T-cell (primary cell): ENCODE measurements at regions not wholly inside any gene's neighbourhood (a gene's known extent, or its start where the extent isn't known, plus 50 kb on each side); places are given as distances from the start of the nearest gene placed in this dataset.

Experiments used
- ATAC-seq, 4 experiments: fragments of 200-7000 bp in 3 of 4; fragments of 150-1000 bp in 1 of 4; cut with Tn5 transposase; replicated peaks in 1 of 4; 1 replicate in 3 of 4; 2 replicates in 1 of 4; pipeline ENCODE4 v1.10.0; 2021; ENCODE audit warnings: moderate library complexity in 3 of 4, mild to moderate bottlenecking in 2 of 4, moderate number of reproducible peaks in 1 of 4
- CTCF ChIA-PET, 2 donors: fragments of 300-600 bp; sonication (Branson Sonifier 250); formaldehyde crosslinking; loops; one replicate each; lab custom pipeline; 2022; ENCODE audit warnings: antibody characterized with exemption in 2 of 2; lab: Charles Lee
- POLR2A ChIA-PET, 2 donors: fragments of 300-600 bp; sonication (Branson Sonifier 250); formaldehyde crosslinking; loops; one replicate each; lab custom pipeline; 2022; ENCODE audit warnings: antibody characterized with exemption in 2 of 2; lab: Charles Lee
- DNase-seq, 35 experiments: peaks; one replicate each; pipeline versions ENCODE4 v3.0.0 to v3.0.0-alpha.2; 2013 to 2023
- H3K27ac ChIP-seq: one replicate; pipeline ENCODE4 v1.5.1; 2013; ENCODE audit warnings: low read length
- H3K27me3 ChIP-seq, 2 experiments: replicated peaks in 1 of 2; 1 replicate in 1 of 2; 2 replicates in 1 of 2; pipeline versions ENCODE4 v1.6.1 to v1.7.0; 2013; ENCODE audit warnings: low read length in 1 of 2, mixed read lengths in 1 of 2; ENCODE audit not compliant: control insufficient read depth in 2 of 2, insufficient read depth in 2 of 2; ENCODE audit errors: extremely low read depth in 1 of 2
- H3K36me3 ChIP-seq, 2 donors: 1 replicate in 1 of 2; 2 replicates in 1 of 2; pipeline versions ENCODE4 v1.6.1 to v1.7.0; 2013; ENCODE audit warnings: low read length in 1 of 2; ENCODE audit not compliant: control insufficient read depth in 2 of 2, insufficient read depth in 1 of 2; ENCODE audit errors: extremely low read depth in 1 of 2
- H3K4me1 ChIP-seq, 2 experiments: 1 replicate in 1 of 2; 2 replicates in 1 of 2; pipeline versions ENCODE4 v1.6.1 to v1.7.0; 2013; ENCODE audit warnings: low read length in 2 of 2, mixed read lengths in 1 of 2; ENCODE audit not compliant: insufficient read depth in 2 of 2, control insufficient read depth in 1 of 2; ENCODE audit errors: extremely low read depth in 1 of 2
- H3K4me3 ChIP-seq, 2 donors: 1 replicate in 1 of 2; 2 replicates in 1 of 2; pipeline versions ENCODE4 v1.5.1 to v1.7.0; 2013; ENCODE audit warnings: mild to moderate bottlenecking in 2 of 2, low read length in 1 of 2, moderate library complexity in 1 of 2; ENCODE audit not compliant: control insufficient read depth in 1 of 2; ENCODE audit errors: extremely low read depth in 1 of 2
- H3K9me3 ChIP-seq: 2 replicates; pipeline ENCODE4 v1.7.0; 2013
- H3K27ac Mint-ChIP-seq, 2 donors: one replicate each; pipeline ENCODE4 v1.8.0; 2020 to 2021; ENCODE audit warnings: mild to moderate bottlenecking in 2 of 2, mixed read lengths in 2 of 2
- H3K27me3 Mint-ChIP-seq, 2 donors: one replicate each; pipeline ENCODE4 v1.8.0; 2021 to 2022; ENCODE audit warnings: mixed read lengths in 2 of 2
- H3K36me3 Mint-ChIP-seq: one replicate; pipeline ENCODE4 v1.8.0; 2021; ENCODE audit warnings: mixed read lengths
- H3K4me1 Mint-ChIP-seq, 3 donors: one replicate each; pipeline ENCODE4 v1.8.0; 2020 to 2022; ENCODE audit warnings: mixed read lengths in 3 of 3, mild to moderate bottlenecking in 1 of 3
- H3K4me3 Mint-ChIP-seq, 3 donors: one replicate each; pipeline ENCODE4 v1.8.0; 2020 to 2022; ENCODE audit warnings: mild to moderate bottlenecking in 3 of 3, mixed read lengths in 3 of 3, moderate library complexity in 3 of 3
- H3K9me3 Mint-ChIP-seq, 3 donors: one replicate each; pipeline ENCODE4 v1.8.0; 2020 to 2022; ENCODE audit warnings: mixed read lengths in 3 of 3
- WGBS: methylation state at CpG from one replicate; pipeline ENCODE4 v1.1.5; 2013; ENCODE audit warnings: missing lambda C conversion rate; ENCODE audit not compliant: insufficient coverage; 5-methylcytosine and 5-hydroxymethylcytosine counted together

DNA sequence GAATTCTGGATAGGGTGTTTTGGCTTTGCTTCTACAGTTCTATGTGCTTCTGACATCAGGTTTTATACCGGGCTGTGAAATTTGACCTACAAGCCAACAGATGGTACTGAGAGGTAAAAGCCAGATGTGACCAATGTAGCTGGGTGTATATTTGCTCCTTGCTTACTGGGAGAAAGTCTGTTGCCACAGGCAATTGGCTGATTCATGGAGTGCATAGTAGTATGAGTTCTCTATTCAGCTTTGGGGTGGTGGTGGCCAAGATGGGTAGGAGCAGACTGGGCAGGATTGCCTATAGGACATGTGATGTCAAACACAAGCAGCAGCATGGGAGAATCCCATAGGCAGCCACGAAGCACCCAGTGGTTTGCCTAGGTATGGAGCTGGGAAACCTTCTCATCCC, 1827.0 kb downstream of the C4orf33 start:
- H3K4me3 Mint-ChIP-seq: no peak overlapping the region
- H3K27ac ChIP-seq: no peak overlapping the region
- H3K27ac Mint-ChIP-seq: no peak overlapping the region
- H3K36me3 ChIP-seq: no peaks in the 10 kb centered on the region
- H3K27me3 Mint-ChIP-seq: no peaks in the 10 kb centered on the region
- 90% methylated on average over 1 of the region's 2 CpGs for WGBS
- H3K9me3 ChIP-seq: no peaks in the 10 kb centered on the region
- H3K4me1 Mint-ChIP-seq: no peaks in the 10 kb centered on the region
- POLR2A ChIA-PET: no interaction called here
- H3K4me1 ChIP-seq: no peaks in the 10 kb centered on the region
- CTCF ChIA-PET: no interaction called here
- H3K9me3 Mint-ChIP-seq: peaks cover 13 to 34% (median 18%) of the 10 kb centered on the region in 3 donors
- no peaks in the 10 kb centered on the region for H3K36me3 Mint-ChIP-seq
- H3K4me3 ChIP-seq: no peak overlapping the region
- DNase-seq (no peak), ATAC-seq (no peak)
- no peaks in the 10 kb centered on the region for H3K27me3 ChIP-seq

- no CpG with 5 or more reads among the region's 1 CpG for WGBS
- Mint-ChIP-seq H3K4me1 (no peaks in the 10 kb centered on the region), H3K27me3 (no peaks in the 10 kb centered on the region), H3K36me3 (no peaks in the 10 kb centered on the region), H3K27ac (no peak overlapping the region), H3K9me3 (peaks cover 0 to 8% (median 0%) of the 10 kb centered on the region in 3 donors), H3K4me3 (no peak overlapping the region)
- Histone ChIP-seq H3K27ac (no peak overlapping the region), H3K9me3 (no peaks in the 10 kb centered on the region), H3K36me3 (no peaks in the 10 kb centered on the region), H3K27me3 (no peaks in the 10 kb centered on the region), H3K4me1 (no peaks in the 10 kb centered on the region), H3K4me3 (no peak overlapping the region)
- no peak for DNase-seq
- CTCF ChIA-PET: no interaction called here
- POLR2A ChIA-PET: no interaction called here
- ATAC-seq: no peak
These were observed 1859.6 kb downstream of the C4orf33 start for GRCh38 chr4:130955520-130955919.

GRCh38 chr4:130985371-130985770, 1889.4 kb downstream of the C4orf33 start:
- peaks cover 4 to 12% (median 4%) of the 10 kb centered on the region in 3 donors for H3K9me3 Mint-ChIP-seq
- WGBS: no CpG with 5 or more reads among the region's 4 CpGs

DNA sequence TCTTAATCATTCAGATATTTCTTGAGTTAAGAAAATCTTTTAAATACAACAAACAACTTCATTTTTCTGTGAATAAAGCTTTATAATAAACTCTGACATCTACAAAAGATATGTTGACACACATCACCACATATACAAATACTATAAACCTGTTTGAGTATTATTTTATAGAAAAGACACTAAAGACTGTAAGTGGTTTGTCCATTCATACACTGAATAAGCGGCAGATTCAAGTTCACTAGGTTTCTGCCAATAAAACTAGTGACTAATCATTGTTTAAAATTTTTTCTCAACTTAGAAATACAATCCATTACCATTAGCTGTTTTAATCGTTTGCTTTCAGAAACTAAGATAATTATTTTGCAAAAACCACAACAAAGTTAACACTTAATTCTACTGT, 1900.0 kb downstream of the C4orf33 start:
- H3K36me3 ChIP-seq: no peaks in the 10 kb centered on the region
- CTCF ChIA-PET: no interaction called here
- Mint-ChIP-seq H3K4me3 (no peak overlapping the region), H3K27ac (no peak overlapping the region), H3K9me3 (peaks cover 4 to 10% (median 7%) of the 10 kb centered on the region in 3 donors), H3K27me3 (no peaks in the 10 kb centered on the region), H3K4me1 (no peaks in the 10 kb centered on the region), H3K36me3 (no peaks in the 10 kb centered on the region)
- DNase-seq: no peak
- H3K27me3 ChIP-seq: no peaks in the 10 kb centered on the region
- H3K4me1 ChIP-seq: no peaks in the 10 kb centered on the region
- no peak overlapping the region for H3K4me3 ChIP-seq
- POLR2A ChIA-PET: no interaction called here
- no peaks in the 10 kb centered on the region for H3K9me3 ChIP-seq
- no peak for ATAC-seq
- no peak overlapping the region for H3K27ac ChIP-seq
- no CpG with 5 or more reads among the region's 2 CpGs for WGBS

More at GRCh38 chr4:130985371-130985770, 1889.4 kb downstream of the C4orf33 start:
- no peak overlapping the region for H3K4me3 ChIP-seq
- DNase-seq: no peak
- H3K4me1 ChIP-seq: no peaks in the 10 kb centered on the region
- Mint-ChIP-seq H3K36me3 (no peaks in the 10 kb centered on the region), H3K27me3 (no peaks in the 10 kb centered on the region), H3K27ac (no peak overlapping the region), H3K4me1 (no peaks in the 10 kb centered on the region), H3K4me3 (no peak overlapping the region)
- H3K36me3 ChIP-seq: no peaks in the 10 kb centered on the region
- no peak overlapping the region for H3K27ac ChIP-seq
- ChIA-PET CTCF (no interaction called here), POLR2A (no interaction called here)
- ATAC-seq: no peak
- no peaks in the 10 kb centered on the region for H3K9me3 ChIP-seq
- no peaks in the 10 kb centered on the region for H3K27me3 ChIP-seq

DNA sequence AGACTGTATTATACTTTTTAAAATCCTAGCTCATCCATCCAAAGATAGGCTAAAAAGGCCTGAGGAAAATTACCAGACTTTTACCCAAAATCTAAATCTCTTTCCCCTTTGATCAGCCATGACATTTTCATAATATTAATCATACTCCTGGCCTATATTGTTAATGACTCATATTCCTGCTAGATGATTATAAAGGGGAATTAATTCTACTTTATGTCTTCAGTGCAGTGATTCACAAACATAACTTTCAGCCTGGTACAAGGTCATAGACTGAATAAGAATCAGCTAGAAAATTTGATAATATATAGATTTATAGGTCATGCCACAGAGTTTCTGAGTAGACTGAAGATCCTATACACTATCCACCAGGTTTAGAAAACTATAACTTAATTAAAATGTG, 1905.4 kb downstream of the C4orf33 start:
- Mint-ChIP-seq H3K27ac (no peak overlapping the region), H3K4me3 (no peak overlapping the region), H3K4me1 (no peaks in the 10 kb centered on the region), H3K9me3 (peaks cover 0 to 5% (median 2%) of the 10 kb centered on the region in 3 donors), H3K27me3 (no peaks in the 10 kb centered on the region), H3K36me3 (no peaks in the 10 kb centered on the region)
- ChIA-PET CTCF (no interaction called here), POLR2A (no interaction called here)
- Histone ChIP-seq H3K27me3 (no peaks in the 10 kb centered on the region), H3K27ac (no peak overlapping the region), H3K36me3 (no peaks in the 10 kb centered on the region), H3K9me3 (no peaks in the 10 kb centered on the region), H3K4me3 (no peak overlapping the region), H3K4me1 (no peaks in the 10 kb centered on the region)
- DNase-seq: no peak
- ATAC-seq: no peak

GRCh38 chr4:131002132-131002531, 1906.2 kb downstream of the C4orf33 start:
- ChIA-PET CTCF (no interaction called here), POLR2A (no interaction called here)
- Histone ChIP-seq H3K27ac (no peak overlapping the region), H3K36me3 (no peaks in the 10 kb centered on the region), H3K27me3 (no peaks in the 10 kb centered on the region), H3K4me1 (no peaks in the 10 kb centered on the region), H3K9me3 (no peaks in the 10 kb centered on the region), H3K4me3 (no peak overlapping the region)
- no CpG with 5 or more reads among the region's 1 CpG for WGBS
- H3K27me3 Mint-ChIP-seq: no peaks in the 10 kb centered on the region
- H3K9me3 Mint-ChIP-seq: peaks cover 0 to 3% (median 2%) of the 10 kb centered on the region in 3 donors
- H3K27ac Mint-ChIP-seq: no peak overlapping the region
- H3K4me1 Mint-ChIP-seq: no peaks in the 10 kb centered on the region
- no peak for DNase-seq
- no peak overlapping the region for H3K4me3 Mint-ChIP-seq
- ATAC-seq: no peak
- H3K36me3 Mint-ChIP-seq: no peaks in the 10 kb centered on the region

DNA sequence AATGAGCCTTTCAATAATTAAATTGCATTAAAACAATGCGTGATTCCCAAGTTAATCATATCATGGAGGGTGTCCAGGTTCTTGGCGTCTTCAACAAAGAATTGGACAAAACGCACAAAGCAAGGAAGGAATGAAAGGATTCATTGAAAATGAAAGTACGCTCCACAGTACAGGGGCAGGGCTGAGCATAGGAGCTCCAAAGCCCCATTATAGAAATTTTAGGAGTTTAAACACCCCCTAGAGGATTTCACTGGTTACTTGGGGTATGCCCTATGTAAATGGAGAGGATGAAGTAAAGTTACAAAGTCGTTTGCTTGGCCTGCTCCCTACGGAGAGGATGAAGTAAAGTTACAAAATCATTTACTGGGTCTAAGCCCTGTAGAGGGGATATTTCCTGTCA, 1910.4 kb downstream of the C4orf33 start:
- DNase-seq (no peak), ATAC-seq (no peak)
- H3K27me3 Mint-ChIP-seq: no peaks in the 10 kb centered on the region
- POLR2A ChIA-PET: no interaction called here
- no peak overlapping the region for H3K27ac Mint-ChIP-seq
- no peaks in the 10 kb centered on the region for H3K4me1 Mint-ChIP-seq
- H3K4me3 Mint-ChIP-seq: no peak overlapping the region
- whole genome bisulfite sequencing: no CpG with 5 or more reads among the region's 6 CpGs
- no peaks in the 10 kb centered on the region for H3K4me1 ChIP-seq
- no peaks in the 10 kb centered on the region for H3K36me3 Mint-ChIP-seq
- H3K9me3 Mint-ChIP-seq: peaks cover 0 to 2% (median 0%) of the 10 kb centered on the region in 3 donors
- CTCF ChIA-PET: no interaction called here
- no peaks in the 10 kb centered on the region for H3K36me3 ChIP-seq
- H3K27ac ChIP-seq: no peak overlapping the region
- H3K4me3 ChIP-seq: no peak overlapping the region
- H3K9me3 ChIP-seq: no peaks in the 10 kb centered on the region
- no peaks in the 10 kb centered on the region for H3K27me3 ChIP-seq
